ENCODE measurements at regions not wholly inside any gene's neighbourhood (a gene's known extent, or its start where the extent isn't known, plus 50 kb on each side); places are given as distances from the start of the nearest gene placed in this dataset.

DNA sequence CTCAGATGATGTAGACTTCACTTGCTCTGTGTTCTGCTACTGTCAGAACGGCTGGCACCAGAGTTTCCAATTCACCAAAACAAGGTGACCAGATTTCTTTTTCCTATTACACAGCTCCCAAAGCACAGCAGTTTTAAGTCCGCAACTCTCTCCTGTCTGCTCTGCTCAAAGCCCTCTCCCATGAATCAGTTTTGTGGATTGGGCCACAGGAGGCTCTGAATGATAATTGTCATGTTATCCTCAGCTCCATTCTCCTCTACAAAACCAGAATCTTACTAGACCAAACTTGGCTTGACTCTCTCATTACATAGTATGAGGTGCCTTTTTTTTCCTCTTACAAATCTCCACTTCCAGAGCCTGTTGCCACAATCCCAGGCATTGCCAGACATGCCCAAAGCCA is 223.5 kb downstream of the SNX13 start:
- TF ChIP-seq, protein P1, sequence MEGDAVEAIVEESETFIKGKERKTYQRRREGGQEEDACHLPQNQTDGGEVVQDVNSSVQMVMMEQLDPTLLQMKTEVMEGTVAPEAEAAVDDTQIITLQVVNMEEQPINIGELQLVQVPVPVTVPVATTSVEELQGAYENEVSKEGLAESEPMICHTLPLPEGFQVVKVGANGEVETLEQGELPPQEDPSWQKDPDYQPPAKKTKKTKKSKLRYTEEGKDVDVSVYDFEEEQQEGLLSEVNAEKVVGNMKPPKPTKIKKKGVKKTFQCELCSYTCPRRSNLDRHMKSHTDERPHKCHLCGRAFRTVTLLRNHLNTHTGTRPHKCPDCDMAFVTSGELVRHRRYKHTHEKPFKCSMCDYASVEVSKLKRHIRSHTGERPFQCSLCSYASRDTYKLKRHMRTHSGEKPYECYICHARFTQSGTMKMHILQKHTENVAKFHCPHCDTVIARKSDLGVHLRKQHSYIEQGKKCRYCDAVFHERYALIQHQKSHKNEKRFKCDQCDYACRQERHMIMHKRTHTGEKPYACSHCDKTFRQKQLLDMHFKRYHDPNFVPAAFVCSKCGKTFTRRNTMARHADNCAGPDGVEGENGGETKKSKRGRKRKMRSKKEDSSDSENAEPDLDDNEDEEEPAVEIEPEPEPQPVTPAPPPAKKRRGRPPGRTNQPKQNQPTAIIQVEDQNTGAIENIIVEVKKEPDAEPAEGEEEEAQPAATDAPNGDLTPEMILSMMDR (IDR thresholded peaks at IDR 0.05), result no peak
- TF ChIP-seq POLR2A (IDR thresholded peaks at IDR 0.05), result no peak

DNA sequence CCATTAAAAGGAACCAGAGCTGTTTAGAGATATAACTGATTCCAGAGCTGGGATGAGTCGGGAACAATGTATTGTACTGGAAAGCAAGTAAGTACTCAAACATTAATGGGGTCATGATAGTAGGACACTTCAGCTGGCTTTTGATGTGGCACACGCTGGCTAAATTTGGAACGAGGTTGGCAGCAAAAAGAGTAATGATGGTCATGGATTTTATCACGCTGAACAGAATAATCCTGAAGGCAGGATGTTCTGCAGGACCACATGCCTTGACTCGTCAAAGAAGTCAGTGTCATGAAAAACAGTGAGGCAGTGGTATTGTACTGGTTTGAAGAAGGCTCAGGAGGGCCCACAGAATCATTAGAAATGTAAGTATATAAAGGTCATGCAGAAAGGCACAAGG is 220.3 kb downstream of the SNX13 start:
- H3K27me3 ChIP-seq, result no peaks in the 10 kb centered on the region
- H3K4me3 ChIP-seq, result no peak overlapping the region
- TF ChIP-seq, protein P1 (IDR thresholded peaks at IDR 0.05), result no peak
- no peak for TF ChIP-seq POLR2A (IDR thresholded peaks at IDR 0.05)
- H3K9me3 ChIP-seq, result no peaks in the 10 kb centered on the region
- H3K27ac ChIP-seq, result no peak overlapping the region
- no peaks in the 10 kb centered on the region for H3K4me1 ChIP-seq
- DNase-seq, result no peak
- H3K36me3 ChIP-seq, result no peaks in the 10 kb centered on the region

More for the DNA sequence above, 223.5 kb downstream of the SNX13 start:
- no peak overlapping the region for H3K4me3 ChIP-seq
- no peaks in the 10 kb centered on the region for H3K9me3 ChIP-seq
- H3K4me1 ChIP-seq, result no peaks in the 10 kb centered on the region
- no peaks in the 10 kb centered on the region for H3K36me3 ChIP-seq
- no peak for DNase-seq
- H3K27me3 ChIP-seq, result no peaks in the 10 kb centered on the region
- no peak overlapping the region for H3K27ac ChIP-seq

DNA sequence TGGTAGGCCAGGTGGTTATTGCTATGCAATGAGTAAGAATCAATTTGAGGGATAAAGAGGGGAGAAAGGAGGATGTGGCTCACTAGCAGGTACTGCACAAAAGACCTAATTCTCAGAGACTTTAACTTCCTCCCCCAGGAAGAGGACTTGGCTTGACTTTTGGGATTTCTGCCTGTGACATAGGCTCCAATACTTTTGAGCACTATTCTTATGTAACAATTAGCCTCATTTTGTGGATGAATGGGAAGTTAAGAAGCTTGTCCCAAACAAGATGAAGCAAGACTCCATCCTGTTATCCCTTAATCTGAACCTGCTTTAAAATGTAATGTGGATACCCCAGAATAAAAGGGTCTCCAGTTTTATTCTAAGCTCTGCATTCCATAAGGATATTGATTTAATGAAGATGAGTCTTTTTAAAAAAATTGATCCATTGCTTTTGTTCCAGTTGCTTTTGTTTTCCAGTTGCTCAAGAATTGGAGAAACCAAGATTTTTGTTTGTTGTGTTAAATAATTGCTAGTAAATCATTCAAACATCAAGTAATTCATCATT is 218.5 kb downstream of the SNX13 start:
- Histone ChIP-seq H3K9me3 (no peaks in the 10 kb centered on the region), H3K4me3 (no peak overlapping the region), H3K27me3 (no peaks in the 10 kb centered on the region), H3K36me3 (no peaks in the 10 kb centered on the region), H3K4me1 (no peaks in the 10 kb centered on the region), H3K27ac (no peak overlapping the region)
- TF ChIP-seq, protein P1 (IDR thresholded peaks at IDR 0.05), result no peak
- no peak for TF ChIP-seq POLR2A (IDR thresholded peaks at IDR 0.05)
- no peak for DNase-seq

DNA sequence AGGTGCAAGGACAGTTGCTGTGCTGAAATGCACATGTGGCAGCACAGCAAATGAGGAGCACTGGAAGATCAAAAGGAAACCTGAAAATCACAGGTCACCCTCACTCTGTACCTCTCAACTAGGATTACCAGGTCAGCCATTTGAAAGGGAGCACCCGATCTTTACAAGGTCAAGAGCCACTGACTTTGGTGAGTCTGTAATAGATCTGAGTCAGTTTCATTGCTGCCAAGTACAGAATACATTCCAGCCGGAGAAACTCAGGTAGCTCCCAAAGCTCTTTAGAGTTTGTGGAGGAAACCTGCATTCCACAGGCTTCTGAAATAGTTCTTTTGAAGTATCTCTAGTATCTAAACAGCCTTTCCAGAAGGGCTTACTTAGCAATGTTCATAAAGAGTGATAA is 217.5 kb downstream of the SNX13 start:
- H3K4me3 ChIP-seq, result no peak overlapping the region
- no peaks in the 10 kb centered on the region for H3K4me1 ChIP-seq
- no peaks in the 10 kb centered on the region for H3K9me3 ChIP-seq
- no peak overlapping the region for H3K27ac ChIP-seq
- no peak for DNase-seq
- no peak for TF ChIP-seq POLR2A (IDR thresholded peaks at IDR 0.05)
- TF ChIP-seq, protein P1 (IDR thresholded peaks at IDR 0.05), result no peak
- H3K36me3 ChIP-seq, result no peaks in the 10 kb centered on the region
- no peaks in the 10 kb centered on the region for H3K27me3 ChIP-seq

DNA sequence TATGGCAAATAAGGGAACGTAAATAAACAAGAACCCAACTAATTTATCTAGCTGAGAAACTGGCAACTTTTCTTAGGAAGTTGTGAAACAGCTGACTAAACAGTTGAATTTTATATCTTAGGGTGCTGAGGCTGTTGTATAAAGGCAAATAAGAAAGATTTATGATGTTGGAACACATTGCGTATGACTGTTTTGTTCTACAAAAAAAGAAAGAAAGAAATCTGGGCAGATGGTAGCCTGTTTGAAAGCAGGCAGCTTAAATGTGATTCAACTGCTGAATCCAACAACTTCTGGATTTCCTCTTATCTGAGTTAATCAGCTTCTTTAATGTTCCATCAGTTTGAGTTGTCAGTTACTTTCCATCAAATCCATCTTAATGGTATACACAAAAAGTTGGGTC is 214.5 kb downstream of the SNX13 start:
- TF ChIP-seq, protein P1 (IDR thresholded peaks at IDR 0.05), result no peak
- TF ChIP-seq POLR2A (IDR thresholded peaks at IDR 0.05), result no peak
- Histone ChIP-seq H3K27ac (no peak overlapping the region), H3K9me3 (no peaks in the 10 kb centered on the region), H3K4me1 (no peaks in the 10 kb centered on the region), H3K36me3 (no peaks in the 10 kb centered on the region), H3K4me3 (no peak overlapping the region), H3K27me3 (no peaks in the 10 kb centered on the region)
- DNase-seq, result no peak

DNA sequence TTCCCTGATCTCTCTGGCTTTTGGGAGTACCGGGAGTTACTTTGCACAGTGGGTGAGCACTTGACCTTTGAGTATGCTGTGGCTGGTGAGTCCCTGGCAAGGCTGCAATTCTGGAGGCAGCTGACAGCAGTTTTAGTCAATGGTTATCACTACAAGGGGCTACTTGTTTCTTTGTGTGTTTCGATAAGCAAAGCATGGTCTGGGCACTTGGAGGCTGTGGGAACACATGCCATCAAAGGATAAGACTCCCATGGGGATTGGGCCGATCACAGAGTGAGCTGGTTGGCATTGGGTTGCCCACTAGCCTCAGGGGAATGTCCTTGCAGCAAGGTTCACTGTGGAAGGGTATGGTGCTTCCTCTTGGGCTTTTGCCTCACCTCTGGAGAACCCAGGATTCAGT is 208.2 kb downstream of the SNX13 start:
- Histone ChIP-seq H3K27ac (no peak overlapping the region), H3K4me1 (no peaks in the 10 kb centered on the region), H3K36me3 (no peaks in the 10 kb centered on the region), H3K27me3 (no peaks in the 10 kb centered on the region), H3K4me3 (no peak overlapping the region), H3K9me3 (no peaks in the 10 kb centered on the region)
- DNase-seq, result no peak
- TF ChIP-seq, protein P1 (IDR thresholded peaks at IDR 0.05), result no peak
- no peak for TF ChIP-seq POLR2A (IDR thresholded peaks at IDR 0.05)
